ENCODE measurements at regions not wholly inside any gene's neighbourhood (a gene's known extent, or its start where the extent isn't known, plus 50 kb on each side); places are given as distances from the start of the nearest gene placed in this dataset.

DNA sequence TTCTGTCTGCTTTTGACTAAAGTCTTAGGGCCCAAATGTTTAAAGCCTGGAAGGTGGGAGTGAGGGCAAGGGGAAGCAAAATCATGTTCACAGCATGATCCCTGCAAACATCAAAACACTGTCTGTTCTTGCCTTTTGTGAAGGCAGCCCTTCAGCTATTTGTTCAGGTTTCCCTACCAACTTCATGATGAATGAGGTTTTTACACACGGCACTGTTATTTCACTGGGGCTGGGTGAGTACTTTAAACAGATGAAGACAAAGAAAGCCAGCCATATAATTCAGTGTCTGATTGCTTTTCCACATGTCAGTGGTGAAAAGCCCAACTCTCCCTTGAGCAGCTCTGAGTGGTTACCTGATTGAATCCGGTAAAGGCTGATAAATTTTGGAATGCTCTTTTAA, 224.7 kb upstream of the GRAMD2B start:
- 70% methylated on average over 2 of the region's 2 CpGs for WGBS
- Histone ChIP-seq H3K36me3 (no peaks in the 10 kb centered on the region), H3K27me3 (no peaks in the 10 kb centered on the region), H3K27ac (no peak overlapping the region), H3K4me1 (no peaks in the 10 kb centered on the region), H3K9me3 (no peaks in the 10 kb centered on the region), H3K4me3 (no peak overlapping the region)
- no peak for TF ChIP-seq POLR2A (IDR thresholded peaks at IDR 0.05)
- TF ChIP-seq, protein P1, sequence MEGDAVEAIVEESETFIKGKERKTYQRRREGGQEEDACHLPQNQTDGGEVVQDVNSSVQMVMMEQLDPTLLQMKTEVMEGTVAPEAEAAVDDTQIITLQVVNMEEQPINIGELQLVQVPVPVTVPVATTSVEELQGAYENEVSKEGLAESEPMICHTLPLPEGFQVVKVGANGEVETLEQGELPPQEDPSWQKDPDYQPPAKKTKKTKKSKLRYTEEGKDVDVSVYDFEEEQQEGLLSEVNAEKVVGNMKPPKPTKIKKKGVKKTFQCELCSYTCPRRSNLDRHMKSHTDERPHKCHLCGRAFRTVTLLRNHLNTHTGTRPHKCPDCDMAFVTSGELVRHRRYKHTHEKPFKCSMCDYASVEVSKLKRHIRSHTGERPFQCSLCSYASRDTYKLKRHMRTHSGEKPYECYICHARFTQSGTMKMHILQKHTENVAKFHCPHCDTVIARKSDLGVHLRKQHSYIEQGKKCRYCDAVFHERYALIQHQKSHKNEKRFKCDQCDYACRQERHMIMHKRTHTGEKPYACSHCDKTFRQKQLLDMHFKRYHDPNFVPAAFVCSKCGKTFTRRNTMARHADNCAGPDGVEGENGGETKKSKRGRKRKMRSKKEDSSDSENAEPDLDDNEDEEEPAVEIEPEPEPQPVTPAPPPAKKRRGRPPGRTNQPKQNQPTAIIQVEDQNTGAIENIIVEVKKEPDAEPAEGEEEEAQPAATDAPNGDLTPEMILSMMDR (IDR thresholded peaks at IDR 0.05), result no peak
- no peak for TF ChIP-seq POLR2AphosphoS5 (IDR thresholded peaks at IDR 0.05)
- TF ChIP-seq EP300 (IDR thresholded peaks at IDR 0.05), result no peak
- DNase-seq (ENCODE audit: low spot score in 2 of 2), result no peak

DNA sequence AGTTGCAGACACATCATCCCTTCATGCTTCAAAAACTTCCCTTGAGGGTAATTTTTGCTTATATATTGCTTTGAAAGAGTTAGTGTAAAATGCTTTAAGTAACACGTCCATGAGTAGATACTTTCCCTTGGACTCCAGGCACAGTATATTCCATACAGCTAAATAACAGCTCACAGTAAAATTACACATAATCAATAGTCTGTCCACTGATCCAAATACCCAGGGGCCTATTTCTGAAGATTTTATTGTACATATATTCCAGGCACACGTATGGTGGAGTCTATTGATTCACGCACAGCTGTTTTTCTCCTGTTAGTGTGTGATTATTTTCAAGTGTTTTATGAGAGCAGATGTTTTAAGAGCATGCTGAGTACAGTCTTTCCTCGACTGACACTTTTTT, 223.7 kb upstream of the GRAMD2B start:
- no peak overlapping the region for H3K4me3 ChIP-seq

DNA sequence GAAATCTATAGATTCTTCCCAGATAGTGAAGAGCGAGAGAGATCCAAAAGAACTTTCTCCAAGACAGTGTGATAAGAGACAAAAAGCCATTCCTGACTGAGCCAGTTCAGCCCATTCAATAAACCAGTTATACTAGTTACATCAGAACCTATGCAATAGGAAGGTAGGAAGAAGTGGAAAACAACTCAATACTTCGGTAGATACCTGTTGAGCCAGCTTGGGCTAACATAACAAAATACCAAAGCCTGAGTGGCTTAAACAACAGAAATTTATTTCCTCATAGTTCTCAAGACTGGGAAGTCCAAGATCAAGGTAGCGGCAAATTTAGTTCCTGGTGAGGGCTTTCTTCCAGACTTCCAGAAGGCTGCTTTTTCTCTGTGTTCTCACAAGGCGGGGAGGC, 214.5 kb upstream of the GRAMD2B start:
- Histone ChIP-seq H3K9me3 (no peaks in the 10 kb centered on the region), H3K27ac (no peak overlapping the region), H3K27me3 (no peaks in the 10 kb centered on the region), H3K36me3 (no peaks in the 10 kb centered on the region), H3K4me1 (no peaks in the 10 kb centered on the region), H3K4me3 (no peak overlapping the region)
- no peak for TF ChIP-seq EP300 (IDR thresholded peaks at IDR 0.05)
- TF ChIP-seq POLR2AphosphoS5 (IDR thresholded peaks at IDR 0.05), result no peak
- 49% methylated on average over 4 of the region's 4 CpGs for WGBS
- no peak for DNase-seq (ENCODE audit: low spot score in 2 of 2)

More for the DNA sequence above, 223.7 kb upstream of the GRAMD2B start:
- Histone ChIP-seq H3K36me3 (no peaks in the 10 kb centered on the region), H3K27ac (no peak overlapping the region), H3K4me1 (no peaks in the 10 kb centered on the region), H3K9me3 (no peaks in the 10 kb centered on the region), H3K27me3 (no peaks in the 10 kb centered on the region)
- 84% methylated on average over 4 of the region's 4 CpGs for WGBS
- no peak for DNase-seq (ENCODE audit: low spot score in 2 of 2)
- TF ChIP-seq POLR2A (IDR thresholded peaks at IDR 0.05) (no peak), POLR2AphosphoS5 (IDR thresholded peaks at IDR 0.05) (no peak), EP300 (IDR thresholded peaks at IDR 0.05) (no peak)
- TF ChIP-seq, protein P1 (IDR thresholded peaks at IDR 0.05), result no peak

DNA sequence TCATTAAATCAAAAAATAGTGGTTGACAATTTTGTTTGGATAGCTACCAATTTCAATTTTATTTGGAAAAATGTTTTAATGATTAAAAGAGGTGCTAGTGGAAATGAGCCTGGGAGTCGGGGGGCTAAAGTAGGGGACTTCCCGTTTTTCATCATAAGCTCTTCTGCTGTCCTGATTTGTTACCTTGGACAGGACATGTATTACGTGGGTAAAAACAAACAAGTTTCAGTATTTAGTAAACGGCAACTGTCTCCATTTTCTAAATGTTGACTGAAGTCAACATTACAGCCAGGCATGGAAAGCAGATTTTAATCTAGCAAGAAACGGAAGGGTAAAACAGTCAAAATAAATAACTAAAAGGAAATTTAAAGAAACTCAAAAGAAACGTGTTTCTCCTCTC, 212.3 kb upstream of the GRAMD2B start:
- Histone ChIP-seq H3K9me3 (no peaks in the 10 kb centered on the region), H3K4me1 (no peaks in the 10 kb centered on the region), H3K4me3 (no peak overlapping the region), H3K27ac (no peak overlapping the region), H3K27me3 (no peaks in the 10 kb centered on the region), H3K36me3 (no peaks in the 10 kb centered on the region)
- no peak for DNase-seq (ENCODE audit: low spot score in 2 of 2)
- WGBS, result 83% methylated on average over 6 of the region's 6 CpGs
- TF ChIP-seq POLR2A (IDR thresholded peaks at IDR 0.05) (no peak), EP300 (IDR thresholded peaks at IDR 0.05) (no peak), POLR2AphosphoS5 (IDR thresholded peaks at IDR 0.05) (no peak)
- TF ChIP-seq, protein P1 (IDR thresholded peaks at IDR 0.05), result no peak

DNA sequence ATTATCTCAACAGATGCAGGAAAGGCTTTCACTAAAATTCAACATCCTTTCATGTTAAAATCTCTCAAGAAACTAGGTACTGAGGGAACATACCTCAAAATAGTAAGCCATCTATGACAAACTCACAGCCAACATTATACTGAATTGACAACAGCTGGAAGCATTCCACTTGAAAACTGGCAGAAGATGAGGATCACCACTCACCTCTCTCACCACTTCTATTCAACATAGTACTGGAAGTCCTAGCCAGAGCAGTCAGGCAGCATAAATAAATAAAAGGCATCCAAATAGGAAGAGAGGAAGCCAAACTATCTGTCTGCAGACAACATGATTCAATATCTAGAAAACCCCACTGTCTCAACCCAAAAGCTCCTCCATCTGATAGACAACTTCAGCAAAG, 203.6 kb upstream of the GRAMD2B start:
- Histone ChIP-seq H3K27ac (no peak overlapping the region), H3K4me1 (no peaks in the 10 kb centered on the region), H3K4me3 (no peak overlapping the region), H3K9me3 (no peaks in the 10 kb centered on the region), H3K27me3 (no peaks in the 10 kb centered on the region), H3K36me3 (no peaks in the 10 kb centered on the region)
- DNase-seq (ENCODE audit: low spot score in 2 of 2), result no peak
- no peak for TF ChIP-seq EP300 (IDR thresholded peaks at IDR 0.05)
- TF ChIP-seq POLR2A (IDR thresholded peaks at IDR 0.05), result no peak
- TF ChIP-seq, protein P1 (IDR thresholded peaks at IDR 0.05), result no peak
- TF ChIP-seq POLR2AphosphoS5 (IDR thresholded peaks at IDR 0.05), result no peak

DNA sequence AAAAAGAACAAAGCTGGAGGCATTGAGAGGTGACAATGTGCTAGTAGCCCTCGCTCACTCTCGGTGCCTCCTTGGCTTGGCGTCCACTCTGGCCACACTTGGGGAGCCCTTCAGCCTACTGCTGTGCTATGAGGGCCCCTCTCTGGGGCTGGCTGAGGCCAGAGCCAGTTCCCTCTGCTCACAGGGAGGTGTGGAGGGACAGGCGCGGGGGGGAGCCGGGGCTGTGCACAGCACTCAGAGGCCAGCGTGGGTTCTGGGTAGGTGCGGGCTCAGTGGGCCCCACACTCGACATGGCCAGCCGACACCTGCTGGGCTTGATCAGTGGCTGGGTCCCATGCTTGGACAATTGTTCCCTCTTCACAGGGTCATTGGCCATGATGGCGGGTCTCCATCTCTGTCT, 202.5 kb upstream of the GRAMD2B start:
- no peak for TF ChIP-seq EP300 (IDR thresholded peaks at IDR 0.05)
- no peak for TF ChIP-seq POLR2AphosphoS5 (IDR thresholded peaks at IDR 0.05)
- TF ChIP-seq, protein P1 (IDR thresholded peaks at IDR 0.05), result no peak
- TF ChIP-seq POLR2A (IDR thresholded peaks at IDR 0.05), result no peak
- DNase-seq (ENCODE audit: low spot score in 2 of 2), result no peak
- no peaks in the 10 kb centered on the region for H3K9me3 ChIP-seq
- no peaks in the 10 kb centered on the region for H3K36me3 ChIP-seq
- 95% methylated on average over 8 of the region's 11 CpGs for WGBS
- no peaks in the 10 kb centered on the region for H3K27me3 ChIP-seq
- no peak overlapping the region for H3K4me3 ChIP-seq
- H3K27ac ChIP-seq, result no peak overlapping the region
- H3K4me1 ChIP-seq, result no peaks in the 10 kb centered on the region

All from suprapubic skin (tissue), 4 donors.